22Rv1 (cell line): ENCODE measurements at regions not wholly inside any gene's neighbourhood (a gene's known extent, or its start where the extent isn't known, plus 50 kb on each side); places are given as distances from the start of the nearest gene placed in this dataset.

ENCODE experiments used
- H3K27ac ChIP-seq: fragments of 450-650 bp; 2 replicates; pipeline ENCODE4 v1.5.1; 2017
- CTCF ChIP-seq: fragments of 450-650 bp; IDR thresholded peaks from 2 replicates; pipeline ENCODE4 v1.5.1; 2017; ENCODE audit warnings: mild to moderate bottlenecking
- ZFX ChIP-seq: fragments of 450-650 bp; IDR thresholded peaks from 2 replicates; pipeline ENCODE4 v1.6.1; 2017; ENCODE audit warnings: antibody characterized with exemption, borderline replicate concordance

GRCh38 chr11:45503311-45503710, 162.1 kb downstream of the CHST1 start:
- H3K27ac ChIP-seq: no peak overlapping the region
- no peak for TF ChIP-seq CTCF
- no peak for TF ChIP-seq ZFX

GRCh38 chr11:45502226-45502545, 163.2 kb downstream of the CHST1 start:
- H3K27ac ChIP-seq: no peak overlapping the region
- TF ChIP-seq CTCF (no peak), ZFX (no peak)

- TF ChIP-seq ZFX (no peak), CTCF (no peak)
- H3K27ac ChIP-seq: no peak overlapping the region
Observed at GRCh38 chr11:45501392-45502225, 163.8 kb downstream of the CHST1 start.

GRCh38 chr11:45500451-45500850, 165.0 kb downstream of the CHST1 start:
- no peak overlapping the region for H3K27ac ChIP-seq
- no peak for TF ChIP-seq CTCF
- TF ChIP-seq ZFX: no peak

GRCh38 chr11:45494738-45495137, 170.7 kb downstream of the CHST1 start:
- no peak for TF ChIP-seq ZFX
- TF ChIP-seq CTCF: no peak
- H3K27ac ChIP-seq: no peak overlapping the region

GRCh38 chr11:45489281-45489905, 176.0 kb downstream of the CHST1 start:
- no peak overlapping the region for H3K27ac ChIP-seq
- no peak for TF ChIP-seq CTCF

- no peak overlapping the region for H3K27ac ChIP-seq
- TF ChIP-seq ZFX: no peak
- no peak for TF ChIP-seq CTCF
Observed at GRCh38 chr11:45486461-45486860, 179.0 kb downstream of the CHST1 start.
